ENCODE measurements at regions not wholly inside any gene's neighbourhood (a gene's known extent, or its start where the extent isn't known, plus 50 kb on each side); places are given as distances from the start of the nearest gene placed in this dataset.

DNA sequence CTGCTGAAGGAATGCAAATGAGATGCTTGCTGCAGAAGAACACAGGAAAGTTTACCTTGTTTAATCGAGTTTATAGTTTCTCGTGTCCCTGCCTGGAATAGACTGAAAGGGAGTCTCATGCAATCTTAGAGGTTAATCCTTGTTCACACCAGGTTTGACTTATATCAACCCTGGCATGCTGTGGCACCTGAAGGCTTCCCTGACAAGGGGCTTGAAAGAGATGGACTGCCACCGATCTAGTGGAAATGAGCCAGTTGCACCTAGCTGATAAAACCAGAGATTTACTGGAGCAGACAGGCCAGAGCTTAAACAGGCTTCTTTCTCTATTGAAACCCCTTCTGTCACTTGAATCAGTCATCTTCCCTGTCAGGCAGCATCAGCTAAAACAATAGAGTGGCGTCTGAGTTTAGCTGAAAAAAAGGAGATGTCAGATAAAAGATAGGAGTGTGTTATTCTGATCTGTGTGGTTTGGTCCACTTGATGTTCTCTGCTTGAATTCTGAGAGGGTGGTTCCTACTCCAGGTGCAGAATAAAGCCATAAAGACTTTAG lies 349.7 kb downstream of the RWDD3 start:
- Histone ChIP-seq H3K9me2 (ENCODE audit: insufficient read depth) (no peaks in the 10 kb centered on the region), H3K27ac (no peak overlapping the region), H3K79me2 (ENCODE audit: insufficient read depth) (no peaks in the 10 kb centered on the region), H3K36me3 (ENCODE audit: low read depth) (no peaks in the 10 kb centered on the region), H3K4me3 (no peak overlapping the region), H3K4me2 (ENCODE audit: unreplicated experiment) (no peak overlapping the region), H2AFZ (no peak overlapping the region), H4K20me1 (ENCODE audit: insufficient read depth) (no peaks in the 10 kb centered on the region), H3K9ac (no peak overlapping the region), H3F3A (ENCODE audit: insufficient read depth) (no peaks in the 10 kb centered on the region), H3K4me1 (ENCODE audit: insufficient read depth) (no peaks in the 10 kb centered on the region), H3K27me3 (replicated peaks; ENCODE audit: insufficient read depth) (no peaks in the 10 kb centered on the region), H3K9me3 (ENCODE audit: low read depth) (no peaks in the 10 kb centered on the region)
- DNase-seq = no peak
- TF ChIP-seq EZH2phosphoT487 (IDR thresholded peaks at IDR 0.05; ENCODE audit: insufficient read depth, low read depth) (no peak), EZH2 (IDR thresholded peaks at IDR 0.05; ENCODE audit: insufficient read depth, poor library complexity, severe bottlenecking) (no peak)
- in situ Hi-C loops (cut with MboI) = no loop called here
- 18 to 31% methylated on average over 4 of the region's 4 CpGs for WGBS, 2 experiments (ENCODE audit: low coverage in 1 of 2, low lambda C conversion rate in 2 of 2, missing lambda C conversion rate in 2 of 2)

DNA sequence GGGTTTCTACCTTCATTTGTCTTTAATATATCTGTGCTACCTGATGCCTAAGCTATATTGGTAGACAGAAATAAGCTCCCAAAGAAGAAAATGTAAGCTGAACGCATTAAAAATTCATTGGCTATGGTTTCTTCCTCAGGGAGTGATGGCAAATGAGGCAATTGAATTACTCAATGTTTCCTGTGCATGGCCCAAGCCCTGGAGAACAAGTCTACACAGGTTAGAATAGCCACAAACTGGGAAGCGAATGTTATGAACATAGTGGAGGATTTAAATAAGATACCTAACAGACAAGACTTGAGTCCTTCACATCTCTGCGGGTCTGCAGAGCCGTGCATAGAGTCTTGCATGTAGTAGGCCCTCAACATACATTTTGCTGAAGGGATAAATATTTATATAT lies 350.3 kb downstream of the RWDD3 start:
- H3K9ac ChIP-seq = no peak overlapping the region

DNA sequence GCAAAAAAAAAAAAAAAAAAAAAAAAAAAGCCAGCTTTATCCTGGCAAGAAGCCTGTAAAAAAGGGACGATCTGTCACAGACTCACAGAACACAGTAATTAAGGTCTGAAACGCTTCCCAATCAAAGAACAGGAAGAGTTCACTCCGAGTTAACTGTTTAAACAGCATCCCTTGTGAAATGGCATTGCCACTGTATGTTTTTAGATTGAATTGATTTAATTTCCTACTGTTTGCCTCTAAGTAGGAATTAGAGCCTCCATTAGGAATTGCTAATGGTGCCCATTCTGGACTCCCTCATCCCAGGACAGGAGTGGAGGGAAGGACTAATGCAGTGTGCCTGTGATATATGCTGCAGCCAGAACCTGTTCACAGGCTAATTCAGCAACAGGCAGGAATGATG lies 370.8 kb downstream of the RWDD3 start:
- WGBS, 2 experiments (ENCODE audit: low coverage in 1 of 2, low lambda C conversion rate in 2 of 2, missing lambda C conversion rate in 2 of 2) = 0 to 3% methylated on average over 3 of the region's 3 CpGs
- no peak overlapping the region for H3K9ac ChIP-seq
- H3F3A ChIP-seq (ENCODE audit: insufficient read depth) = no peaks in the 10 kb centered on the region
- in situ Hi-C loops (cut with MboI) = no loop called here
- TF ChIP-seq EZH2phosphoT487 (IDR thresholded peaks at IDR 0.05; ENCODE audit: insufficient read depth, low read depth) (no peak), EZH2 (IDR thresholded peaks at IDR 0.05; ENCODE audit: insufficient read depth, poor library complexity, severe bottlenecking) (no peak)
- H3K9me2 ChIP-seq (ENCODE audit: insufficient read depth) = no peaks in the 10 kb centered on the region
- H3K36me3 ChIP-seq (ENCODE audit: low read depth) = no peaks in the 10 kb centered on the region
- H3K4me2 ChIP-seq (ENCODE audit: unreplicated experiment) = no peak overlapping the region
- H2AFZ ChIP-seq = no peak overlapping the region
- H3K4me1 ChIP-seq (ENCODE audit: insufficient read depth) = no peaks in the 10 kb centered on the region
- H3K4me3 ChIP-seq = no peak overlapping the region
- no peaks in the 10 kb centered on the region for H3K9me3 ChIP-seq (ENCODE audit: low read depth)
- H4K20me1 ChIP-seq (ENCODE audit: insufficient read depth) = no peaks in the 10 kb centered on the region
- no peaks in the 10 kb centered on the region for H3K27me3 ChIP-seq (replicated peaks; ENCODE audit: insufficient read depth)
- H3K79me2 ChIP-seq (ENCODE audit: insufficient read depth) = no peaks in the 10 kb centered on the region
- H3K27ac ChIP-seq = no peak overlapping the region
- DNase-seq = no peak

More for the DNA sequence above, 350.3 kb downstream of the RWDD3 start:
- Histone ChIP-seq H3K9me2 (ENCODE audit: insufficient read depth) (no peaks in the 10 kb centered on the region), H3K4me3 (no peak overlapping the region), H3K4me1 (ENCODE audit: insufficient read depth) (no peaks in the 10 kb centered on the region), H3K4me2 (ENCODE audit: unreplicated experiment) (no peak overlapping the region), H3K9me3 (ENCODE audit: low read depth) (no peaks in the 10 kb centered on the region), H3K36me3 (ENCODE audit: low read depth) (no peaks in the 10 kb centered on the region), H3K27me3 (replicated peaks; ENCODE audit: insufficient read depth) (no peaks in the 10 kb centered on the region), H3F3A (ENCODE audit: insufficient read depth) (no peaks in the 10 kb centered on the region), H2AFZ (no peak overlapping the region), H4K20me1 (ENCODE audit: insufficient read depth) (no peaks in the 10 kb centered on the region), H3K79me2 (ENCODE audit: insufficient read depth) (no peaks in the 10 kb centered on the region), H3K27ac (no peak overlapping the region)
- no peak for TF ChIP-seq EZH2phosphoT487 (IDR thresholded peaks at IDR 0.05; ENCODE audit: insufficient read depth, low read depth)
- no peak for TF ChIP-seq EZH2 (IDR thresholded peaks at IDR 0.05; ENCODE audit: insufficient read depth, poor library complexity, severe bottlenecking)
- DNase-seq = no peak
- in situ Hi-C loops (cut with MboI) = no loop called here
- WGBS, 2 experiments (ENCODE audit: low coverage in 1 of 2, low lambda C conversion rate in 2 of 2, missing lambda C conversion rate in 2 of 2) = 27 to 34% methylated on average over 4 of the region's 4 CpGs

DNA sequence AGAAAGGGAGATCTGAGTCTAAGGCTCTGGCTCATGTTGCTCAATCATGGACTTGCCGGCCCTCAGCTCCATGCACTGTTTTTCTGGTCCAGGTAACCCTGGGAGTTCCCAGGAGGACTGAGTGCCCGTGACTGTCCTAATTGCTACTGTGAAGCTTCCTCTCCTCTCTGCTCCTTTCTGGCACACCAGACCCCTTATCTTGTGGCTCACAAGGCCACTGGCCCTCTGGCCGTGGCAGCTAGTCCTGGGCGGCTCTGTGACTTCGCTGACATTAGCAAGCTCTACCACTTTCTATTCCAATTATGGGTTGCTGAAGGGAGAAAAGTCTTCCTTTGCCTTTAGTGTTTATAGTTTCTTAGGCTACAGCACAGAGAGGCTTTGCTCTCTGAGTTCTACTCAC lies 380.2 kb downstream of the RWDD3 start:
- Histone ChIP-seq H3K4me2 (ENCODE audit: unreplicated experiment) (no peak overlapping the region), H3K27me3 (replicated peaks; ENCODE audit: insufficient read depth) (no peaks in the 10 kb centered on the region), H3K79me2 (ENCODE audit: insufficient read depth) (no peaks in the 10 kb centered on the region), H3K4me3 (no peak overlapping the region), H2AFZ (no peak overlapping the region), H3K27ac (no peak overlapping the region), H3F3A (ENCODE audit: insufficient read depth) (no peaks in the 10 kb centered on the region), H3K36me3 (ENCODE audit: low read depth) (no peaks in the 10 kb centered on the region), H3K4me1 (ENCODE audit: insufficient read depth) (no peaks in the 10 kb centered on the region), H3K9ac (no peak overlapping the region), H3K9me3 (ENCODE audit: low read depth) (no peaks in the 10 kb centered on the region), H4K20me1 (ENCODE audit: insufficient read depth) (no peaks in the 10 kb centered on the region), H3K9me2 (ENCODE audit: insufficient read depth) (no peaks in the 10 kb centered on the region)
- 49 to 57% methylated on average over 5 of the region's 5 CpGs for WGBS, 2 experiments (ENCODE audit: low coverage in 1 of 2, low lambda C conversion rate in 2 of 2, missing lambda C conversion rate in 2 of 2)
- in situ Hi-C loops (cut with MboI) = no loop called here
- no peak for DNase-seq
- TF ChIP-seq EZH2phosphoT487 (IDR thresholded peaks at IDR 0.05; ENCODE audit: insufficient read depth, low read depth) (no peak), EZH2 (IDR thresholded peaks at IDR 0.05; ENCODE audit: insufficient read depth, poor library complexity, severe bottlenecking) (no peak)

DNA sequence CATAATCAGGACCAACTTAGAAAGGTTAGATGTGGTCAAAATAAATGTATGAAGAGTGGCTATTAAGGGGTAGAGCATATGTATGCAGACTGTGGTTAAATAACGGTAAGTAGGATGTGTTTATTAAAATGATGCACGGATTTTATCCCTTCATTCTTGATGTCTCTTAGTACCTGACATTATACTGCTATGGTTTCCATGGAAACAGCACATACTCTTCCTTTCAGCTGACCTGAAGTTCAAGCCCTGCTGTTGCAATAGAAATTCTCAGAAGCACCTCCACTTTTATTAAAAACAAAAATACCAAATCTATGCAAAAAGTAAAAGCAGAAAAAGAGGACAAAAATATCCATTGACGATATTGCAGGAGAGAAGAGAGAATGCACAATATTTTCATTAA lies 381.4 kb downstream of the RWDD3 start:
- Histone ChIP-seq H3K9me2 (ENCODE audit: insufficient read depth) (no peaks in the 10 kb centered on the region), H3F3A (ENCODE audit: insufficient read depth) (no peaks in the 10 kb centered on the region), H3K4me1 (ENCODE audit: insufficient read depth) (no peaks in the 10 kb centered on the region), H3K79me2 (ENCODE audit: insufficient read depth) (no peaks in the 10 kb centered on the region), H4K20me1 (ENCODE audit: insufficient read depth) (no peaks in the 10 kb centered on the region), H3K4me3 (no peak overlapping the region), H3K36me3 (ENCODE audit: low read depth) (no peaks in the 10 kb centered on the region), H3K9me3 (ENCODE audit: low read depth) (no peaks in the 10 kb centered on the region), H3K4me2 (ENCODE audit: unreplicated experiment) (no peak overlapping the region), H2AFZ (no peak overlapping the region), H3K27me3 (replicated peaks; ENCODE audit: insufficient read depth) (no peaks in the 10 kb centered on the region), H3K27ac (no peak overlapping the region), H3K9ac (no peak overlapping the region)
- in situ Hi-C loops (cut with MboI) = no loop called here
- DNase-seq = no peak
- WGBS, 2 experiments (ENCODE audit: low coverage in 1 of 2, low lambda C conversion rate in 2 of 2, missing lambda C conversion rate in 2 of 2) = 10 to 17% methylated on average over 3 of the region's 3 CpGs
- TF ChIP-seq EZH2phosphoT487 (IDR thresholded peaks at IDR 0.05; ENCODE audit: insufficient read depth, low read depth) (no peak), EZH2 (IDR thresholded peaks at IDR 0.05; ENCODE audit: insufficient read depth, poor library complexity, severe bottlenecking) (no peak)
